ENCODE measurements at regions not wholly inside any gene's neighbourhood (a gene's known extent, or its start where the extent isn't known, plus 50 kb on each side); places are given as distances from the start of the nearest gene placed in this dataset.
A peak's percentile ranks its signal among the peaks of the same experiment; 100 is the strongest.
"Not testable (repeated sequence)": the region's sequence is repeated elsewhere in the genome, so short reads cannot be mapped to it uniquely, and the experiment has no call there.

- no peak for DNase-seq
Measured at GRCh38 chr2:64924170-64924934, 64.8 kb upstream of the SLC1A4 start.

- DNase-seq, result not testable (repeated sequence)
Measured at GRCh38 chr2:64925930-64926722, 63.1 kb upstream of the SLC1A4 start.

- DNase-seq, result no peak
Measured at GRCh38 chr2:64928813-64929212, 60.4 kb upstream of the SLC1A4 start.

- no peak for DNase-seq
Measured at GRCh38 chr2:64929333-64929732, 59.9 kb upstream of the SLC1A4 start.

GRCh38 chr2:64930258-64930671, 58.9 kb upstream of the SLC1A4 start:
- DNase-seq, result no peak

- DNase-seq, result no peak
Measured at GRCh38 chr2:64931246-64932115, 57.7 kb upstream of the SLC1A4 start.

GRCh38 chr2:64932116-64932370, 57.2 kb upstream of the SLC1A4 start:
- DNase-seq, result no peak

- peak; percentile 57 for DNase-seq
Measured at GRCh38 chr2:64932371-64933216, 56.6 kb upstream of the SLC1A4 start.

- no peak for DNase-seq
Measured at GRCh38 chr2:64934530-64934929, 54.7 kb upstream of the SLC1A4 start.

GRCh38 chr2:64936809-64937208, 52.4 kb upstream of the SLC1A4 start:
- DNase-seq, result no peak

- DNase-seq, result not testable (repeated sequence)
Measured at GRCh38 chr2:64937314-64937686, 51.9 kb upstream of the SLC1A4 start.

GRCh38 chr2:64937687-64938491, 51.3 kb upstream of the SLC1A4 start:
- DNase-seq, result peak; percentile 6

GRCh38 chr2:64938607-64939285, 50.5 kb upstream of the SLC1A4 start:
- no peak for DNase-seq

GRCh38 chr2:64939332-64939917, 49.8 kb upstream of the SLC1A4 start:
- DNase-seq, result no peak
